GM18498 (cell line): ENCODE measurements at regions not wholly inside any gene's neighbourhood (a gene's known extent, or its start where the extent isn't known, plus 50 kb on each side); places are given as distances from the start of the nearest gene placed in this dataset.

ENCODE experiments used
- ATAC-seq: cut with Tn5 transposase; IDR thresholded peaks from one replicate; pipeline ENCODE4 v1.9.1; 2021; ENCODE audit warnings: mild to moderate bottlenecking, moderate library complexity; ENCODE audit not compliant: unreplicated experiment

DNA sequence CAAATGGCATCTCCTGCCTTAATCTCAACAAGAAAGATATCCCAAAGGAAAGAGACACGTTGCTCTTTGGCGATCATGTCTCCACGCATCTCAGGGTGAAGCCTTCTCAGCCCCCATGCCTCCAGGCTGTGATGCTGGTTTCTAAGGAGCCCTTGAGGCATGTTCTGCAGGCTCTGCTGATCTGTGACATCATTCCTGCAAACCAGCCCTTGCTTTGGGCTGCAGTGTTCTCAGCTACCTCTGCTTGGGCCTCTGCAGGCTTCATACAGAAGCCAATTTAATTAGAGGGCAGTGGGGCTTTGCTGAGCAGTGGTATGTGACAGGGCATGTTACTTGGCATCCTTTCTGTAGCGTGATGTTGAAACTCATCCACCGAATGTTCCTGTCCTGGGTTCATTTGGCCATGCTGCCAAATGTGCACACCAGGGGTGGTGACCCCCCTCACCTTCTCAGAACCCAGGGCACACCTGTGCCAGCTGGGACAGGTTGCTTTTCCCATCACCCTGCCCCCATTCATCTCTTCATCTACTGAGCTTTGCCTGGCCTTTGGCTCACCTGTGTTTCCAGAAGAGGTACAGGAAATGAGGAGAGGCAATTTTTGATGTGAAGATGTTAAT is 230.9 kb downstream of the TEX29 start:
- ATAC-seq, result no peak

DNA sequence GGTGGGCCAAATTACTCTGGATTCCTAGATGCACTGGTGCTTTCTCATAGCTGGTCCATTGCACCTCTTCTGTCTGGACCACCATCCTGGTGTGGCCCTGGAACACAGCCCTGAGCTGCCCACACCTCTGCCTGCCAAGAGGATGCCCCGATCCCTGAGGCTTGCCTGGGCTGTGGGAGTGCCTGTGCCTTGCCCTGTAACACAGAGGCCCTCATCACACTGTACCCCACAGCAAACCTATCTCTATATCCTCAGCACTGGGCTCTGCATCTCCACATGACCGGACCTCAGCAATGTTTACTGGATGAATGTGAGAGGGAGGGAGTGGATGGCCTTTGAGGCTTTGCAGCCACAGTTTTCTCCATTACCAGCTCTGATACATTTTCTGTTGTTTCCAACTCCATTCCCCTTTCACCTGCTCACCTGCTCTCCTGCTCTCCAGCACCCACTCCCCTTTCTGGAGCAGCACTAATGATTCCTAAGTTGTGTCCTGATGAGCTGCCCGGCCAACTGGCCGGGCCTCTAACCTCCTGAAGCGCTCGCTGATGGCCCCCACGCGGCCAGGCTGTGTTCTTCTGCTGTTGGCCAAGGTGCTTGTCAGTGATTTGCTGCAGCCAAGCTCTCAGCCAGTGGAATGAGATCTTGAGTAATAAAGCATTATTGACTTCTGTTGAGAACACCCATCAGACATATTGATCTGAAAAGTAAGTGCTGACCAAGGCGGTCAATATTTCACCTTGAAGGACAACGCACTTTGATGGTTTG is 232.6 kb downstream of the TEX29 start:
- ATAC-seq, result no peak

DNA sequence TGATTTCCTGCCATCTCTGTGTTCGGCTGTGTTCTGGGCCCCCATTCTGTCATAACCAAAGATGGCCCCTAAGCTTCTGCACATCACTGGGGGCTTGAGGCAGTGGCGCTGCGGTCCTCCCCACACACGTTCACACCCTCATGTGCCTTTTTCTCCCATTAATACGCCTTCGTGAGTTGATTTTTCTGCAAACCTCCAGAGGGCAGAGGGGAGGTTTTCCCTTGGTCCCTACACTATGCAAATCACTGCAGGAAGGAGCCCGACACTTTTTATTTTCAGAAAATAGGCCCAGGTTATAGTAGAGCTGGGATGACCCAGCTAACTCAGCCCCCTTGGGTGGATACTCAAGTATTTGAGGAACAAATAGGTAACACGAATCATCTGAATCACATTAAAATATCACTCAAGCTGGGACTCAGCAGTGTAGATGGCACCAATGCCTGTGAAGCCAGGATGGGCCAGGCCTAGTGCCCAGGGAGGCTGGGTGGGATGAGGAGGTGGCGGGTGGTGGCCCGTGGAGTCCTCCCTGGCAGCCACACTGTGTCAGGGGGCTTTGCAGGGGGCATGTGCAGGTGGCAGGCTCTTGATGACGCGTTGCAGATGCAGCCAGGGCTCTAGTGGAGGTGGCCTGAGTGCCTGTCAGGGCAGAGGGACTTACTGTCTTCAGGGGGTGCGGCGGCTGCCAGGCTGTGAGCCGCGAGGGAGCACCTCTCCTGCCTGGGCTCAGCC is 234.3 kb downstream of the TEX29 start:
- no peak for ATAC-seq

DNA sequence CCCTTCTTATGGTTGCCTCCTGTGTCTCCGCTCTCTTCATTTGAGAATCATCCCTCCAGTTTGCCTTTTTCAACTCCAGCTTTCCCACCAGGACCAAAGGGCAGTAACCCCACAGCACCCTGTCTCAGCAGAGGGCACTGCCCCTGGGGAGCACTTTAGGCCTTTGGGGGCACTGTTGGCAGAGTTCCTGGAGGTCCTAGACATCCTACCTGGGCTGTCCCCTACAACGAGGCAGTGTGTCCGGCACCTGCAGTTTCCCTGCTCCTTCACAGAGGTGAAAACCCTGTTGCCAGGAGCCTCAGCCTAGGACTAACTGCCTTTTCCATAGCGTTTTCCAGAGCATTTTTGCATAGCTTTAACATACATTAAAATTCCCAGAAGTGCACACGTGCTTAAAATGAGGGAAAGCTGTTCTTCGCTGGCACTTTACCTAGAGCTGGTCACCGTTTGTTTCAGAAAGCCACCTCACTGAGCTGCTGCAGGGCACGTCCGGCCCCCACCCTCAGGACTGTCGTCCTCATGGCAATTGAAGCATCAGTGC is 234.9 kb downstream of the TEX29 start:
- ATAC-seq, result no peak

DNA sequence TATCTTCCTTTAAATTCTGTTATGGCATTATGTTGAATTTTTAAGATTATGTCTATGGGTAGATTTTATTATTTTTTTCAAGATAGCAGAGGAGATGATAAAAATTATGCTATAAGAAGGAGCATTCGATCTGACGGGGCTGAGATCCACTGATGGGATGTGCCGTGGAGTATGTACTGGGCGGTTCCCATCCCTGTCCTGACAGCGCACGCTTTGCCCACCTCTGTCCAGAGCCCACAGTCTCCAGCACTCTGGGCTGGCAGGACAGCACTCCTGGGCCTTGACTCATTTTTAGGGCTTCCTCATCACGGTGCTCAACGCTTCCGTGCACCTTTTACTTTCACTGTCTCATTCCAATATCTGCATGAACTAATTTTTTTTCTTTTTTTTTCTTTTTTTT is 235.5 kb downstream of the TEX29 start:
- ATAC-seq, result no peak

DNA sequence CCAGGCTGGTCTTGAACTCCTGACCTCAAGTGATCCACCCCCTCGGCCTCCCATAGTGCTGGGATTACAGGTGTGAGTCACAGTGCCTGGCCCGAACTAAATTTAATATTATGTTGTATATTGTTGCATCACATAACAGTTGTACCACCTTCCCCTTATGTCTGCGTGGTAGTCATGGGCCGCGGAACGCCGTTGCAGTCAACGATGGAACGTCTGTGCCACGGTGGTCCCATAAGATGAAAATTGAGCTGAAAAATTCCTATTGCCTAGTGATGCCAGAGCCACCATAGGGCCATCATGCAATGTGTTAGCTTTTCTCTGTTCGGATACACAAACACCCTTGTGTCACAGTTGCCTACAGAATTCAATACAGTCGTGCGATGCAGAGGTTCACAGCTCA is 236.1 kb downstream of the TEX29 start:
- ATAC-seq, result no peak

DNA sequence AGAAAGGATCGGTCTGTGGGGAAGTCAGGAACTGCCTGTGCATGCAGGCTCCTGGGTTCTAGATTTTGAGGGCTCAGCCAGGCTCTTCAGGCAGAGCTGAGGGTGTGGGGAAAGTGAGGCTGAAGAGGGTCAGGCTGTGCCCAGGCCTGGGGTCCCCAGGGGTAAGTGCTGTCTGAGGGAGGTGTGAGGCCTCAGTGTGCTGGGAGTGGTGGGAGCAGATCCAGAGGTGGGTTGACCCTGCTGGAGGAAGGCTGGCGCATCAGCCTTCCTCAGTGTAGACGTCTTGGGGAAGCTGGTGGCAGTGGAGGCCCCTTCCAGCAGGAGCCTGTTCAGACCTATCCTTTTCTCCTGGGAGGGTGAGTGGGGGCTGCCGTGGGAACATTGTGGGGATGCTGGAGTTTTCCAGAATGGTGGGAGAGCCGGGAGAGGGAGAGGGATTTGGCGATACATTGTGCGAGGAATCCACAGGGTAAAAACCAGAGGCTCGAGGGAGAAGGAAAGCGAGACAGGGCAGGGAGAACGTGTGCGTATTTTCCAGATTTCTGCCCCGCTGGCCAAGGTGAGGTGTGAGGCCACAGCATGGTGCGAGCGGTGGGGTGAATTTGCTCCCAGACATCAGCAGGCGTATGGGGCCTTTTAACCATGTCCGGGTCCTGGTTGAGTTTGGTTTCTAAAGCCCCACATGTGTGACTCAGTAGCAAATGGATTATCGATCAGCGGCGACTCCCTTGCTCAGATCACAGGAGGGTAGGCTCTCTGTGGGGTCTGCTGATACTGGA is 237.7 kb downstream of the TEX29 start:
- ATAC-seq, result no peak

DNA sequence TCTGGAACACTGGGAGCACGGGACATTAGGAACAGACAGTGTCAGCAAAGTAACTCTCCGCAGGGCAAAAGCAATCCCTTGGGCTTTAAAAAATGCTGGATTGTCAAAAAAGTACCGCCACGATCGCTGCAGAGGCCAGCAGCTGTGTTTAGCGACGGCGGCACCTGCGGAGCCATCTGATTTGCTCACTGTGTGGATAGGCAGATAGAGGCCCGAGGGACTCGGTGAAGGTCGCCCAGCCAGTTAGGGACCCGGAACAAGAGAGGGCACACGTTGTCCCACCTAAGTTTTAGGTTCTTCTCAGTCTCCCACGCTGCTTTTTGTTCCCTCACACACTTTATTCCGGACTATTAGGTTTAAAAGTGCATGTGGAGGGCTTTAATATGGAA is 238.3 kb downstream of the TEX29 start:
- ATAC-seq, result no peak

DNA sequence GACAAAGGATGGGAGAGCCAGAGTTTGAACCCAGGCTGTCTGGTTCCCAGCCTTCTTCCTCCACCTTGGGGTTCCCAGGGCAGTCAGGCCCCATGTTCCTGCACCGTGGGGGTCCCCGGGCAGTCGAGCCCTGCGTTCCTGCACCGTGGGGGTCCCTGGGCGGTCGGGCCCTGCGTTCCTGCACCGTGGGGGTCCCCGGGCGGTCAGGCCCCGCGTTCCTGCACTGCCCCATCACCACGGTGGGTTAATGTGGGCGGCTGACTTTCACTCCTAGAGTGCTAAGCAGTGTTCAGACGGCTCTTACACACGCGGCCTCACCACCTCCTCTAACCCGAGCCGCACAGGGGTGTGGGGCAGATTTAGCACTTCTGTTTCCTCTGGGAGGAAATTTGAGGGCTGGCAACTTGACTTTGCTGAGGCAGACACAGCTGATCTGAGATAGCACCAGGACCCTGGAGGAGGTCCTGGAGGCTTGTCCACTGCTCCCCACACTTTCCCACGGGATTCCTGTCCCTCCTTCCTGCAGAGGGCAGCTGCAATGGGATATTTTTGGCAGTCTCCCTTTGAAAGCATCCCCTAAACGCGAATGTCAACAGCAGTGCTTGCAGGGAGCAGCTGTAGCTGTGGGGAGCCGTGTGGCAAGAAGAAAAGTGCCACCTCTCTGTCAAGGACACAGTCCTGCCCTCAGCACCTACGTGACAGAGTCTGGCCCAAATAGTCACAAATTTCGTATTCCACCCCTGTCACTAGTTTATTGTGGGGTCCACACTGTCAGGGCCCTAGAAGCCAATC is 239.4 kb downstream of the TEX29 start:
- ATAC-seq, result no peak

DNA sequence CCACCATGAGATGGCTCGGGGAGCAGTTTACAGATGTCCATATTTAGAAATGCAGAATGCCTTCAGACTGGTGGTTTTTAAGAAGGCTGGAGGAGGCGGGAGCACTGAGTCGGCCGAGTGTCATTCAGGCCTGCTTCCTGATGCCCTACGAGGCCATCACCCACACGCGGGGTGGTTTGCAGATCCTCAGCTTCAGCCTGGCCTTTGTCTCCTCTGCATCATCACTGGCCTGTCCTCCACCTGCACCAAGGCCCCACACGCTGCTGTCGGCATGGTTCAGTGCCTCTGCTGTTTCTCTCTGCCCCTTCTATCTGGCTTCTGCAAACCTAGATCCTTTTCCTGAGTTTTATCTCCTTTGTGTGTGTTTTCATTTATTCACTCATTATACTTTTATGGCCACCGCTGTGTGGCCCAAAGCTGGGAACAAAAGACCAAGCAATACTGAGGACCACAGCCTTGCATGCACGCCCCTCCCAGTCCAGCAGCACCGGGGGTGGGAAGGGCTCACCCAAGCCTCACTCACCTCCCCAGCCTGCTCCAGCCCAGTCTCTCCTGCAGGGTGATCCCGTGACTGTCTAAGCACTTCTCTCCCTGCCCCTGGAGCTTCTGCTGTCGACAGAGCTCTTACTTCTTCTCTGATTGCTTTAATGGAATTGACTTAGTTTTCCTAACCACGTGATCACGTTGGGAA is 240.8 kb downstream of the TEX29 start:
- no peak for ATAC-seq

DNA sequence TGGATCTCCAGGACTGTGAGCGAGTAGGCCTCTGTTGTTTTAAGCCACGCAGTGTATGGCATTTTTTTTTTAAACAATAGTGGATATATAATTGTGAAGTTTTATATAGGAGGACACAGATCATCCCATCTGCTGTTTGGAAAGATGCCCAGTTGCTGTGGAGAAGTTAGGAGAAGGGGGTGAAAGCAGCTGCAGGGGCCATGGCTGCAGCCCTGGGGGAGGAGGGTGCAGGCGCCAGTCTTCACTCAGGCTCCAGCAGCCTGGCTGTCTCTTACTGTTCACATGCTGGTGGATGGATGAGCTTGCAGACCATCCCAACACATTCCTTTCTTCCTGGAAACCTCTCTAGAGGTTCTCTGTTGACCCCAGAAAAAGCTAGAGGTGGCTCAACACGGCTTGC is 242.3 kb downstream of the TEX29 start:
- no peak for ATAC-seq

DNA sequence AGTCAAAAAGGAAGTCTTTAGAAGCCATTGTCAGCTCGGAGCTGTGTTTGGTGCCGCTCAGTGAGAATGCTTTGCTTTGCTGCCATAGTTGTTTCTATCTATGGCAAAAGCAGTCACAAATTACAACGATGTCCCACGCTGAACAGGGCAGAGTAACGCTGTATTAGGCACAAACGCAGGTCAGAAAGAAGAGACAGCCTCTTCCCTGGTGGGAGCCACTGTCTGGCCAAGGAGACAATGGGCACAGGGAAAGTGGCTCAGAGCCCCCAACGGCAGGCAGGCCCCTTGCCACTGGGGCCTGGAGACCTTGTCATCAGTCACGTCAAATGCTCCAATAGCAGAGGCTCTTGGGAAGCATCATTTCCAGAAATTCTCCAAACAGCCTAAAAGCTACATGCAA is 244.2 kb downstream of the TEX29 start:
- no peak for ATAC-seq

DNA sequence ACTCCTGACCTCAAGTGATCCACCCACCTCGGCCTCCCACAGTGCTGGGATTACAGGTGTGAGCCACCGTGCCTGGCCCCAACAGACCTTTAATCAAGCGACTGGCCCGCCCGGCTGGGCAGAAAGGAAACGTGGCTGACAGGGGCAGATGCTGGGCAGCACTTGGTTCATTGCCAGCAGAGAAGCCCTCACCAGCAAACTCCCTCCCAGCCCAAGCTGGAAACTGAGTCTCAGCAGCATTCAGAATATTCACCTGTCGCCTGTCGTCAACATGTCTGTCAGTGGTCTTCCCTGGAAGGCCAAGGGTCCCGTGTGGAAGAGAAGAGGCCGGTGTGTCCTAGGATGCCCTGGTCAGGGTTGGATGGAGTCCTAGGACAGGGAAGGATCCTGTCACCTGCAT is 245.0 kb downstream of the TEX29 start:
- no peak for ATAC-seq

DNA sequence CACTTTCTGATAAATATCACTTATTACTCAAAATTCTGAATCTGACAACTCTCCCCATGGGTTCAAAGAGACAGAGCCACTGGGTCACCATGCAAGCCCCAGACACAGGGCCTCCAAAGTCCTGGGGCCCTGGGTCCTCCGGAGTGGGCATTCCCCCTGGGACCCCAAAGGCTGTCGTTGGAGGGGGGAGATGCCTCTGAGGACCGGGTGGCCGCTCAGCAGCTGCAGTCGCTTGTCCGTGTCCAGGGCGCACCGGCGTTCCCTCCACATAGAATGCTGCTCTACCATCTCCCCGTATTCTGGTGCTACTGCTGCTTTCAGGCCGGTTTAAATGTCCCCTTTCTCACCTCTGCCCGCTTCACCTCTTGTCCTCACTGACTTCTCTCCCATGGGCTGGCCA is 246.1 kb downstream of the TEX29 start:
- ATAC-seq, result no peak

DNA sequence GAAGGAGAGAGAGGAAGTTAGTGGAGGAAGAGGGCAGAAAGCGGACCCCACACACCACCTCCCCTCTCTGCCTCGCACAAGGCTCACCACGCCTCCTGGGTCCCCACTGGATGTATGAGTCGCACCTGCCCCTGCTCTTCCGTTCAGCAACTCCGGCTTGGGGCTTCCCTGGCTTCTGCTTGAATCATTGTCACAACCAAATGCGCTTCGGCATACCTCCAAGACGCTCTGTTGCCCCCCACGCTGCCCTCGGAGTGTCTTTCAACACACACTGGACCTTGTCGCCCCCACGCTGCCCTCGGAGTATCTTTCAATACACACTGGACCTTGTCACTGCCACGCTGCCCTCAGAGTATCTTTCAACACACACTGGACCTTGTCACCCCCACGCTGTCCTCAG is 247.2 kb downstream of the TEX29 start:
- ATAC-seq, result no peak

DNA sequence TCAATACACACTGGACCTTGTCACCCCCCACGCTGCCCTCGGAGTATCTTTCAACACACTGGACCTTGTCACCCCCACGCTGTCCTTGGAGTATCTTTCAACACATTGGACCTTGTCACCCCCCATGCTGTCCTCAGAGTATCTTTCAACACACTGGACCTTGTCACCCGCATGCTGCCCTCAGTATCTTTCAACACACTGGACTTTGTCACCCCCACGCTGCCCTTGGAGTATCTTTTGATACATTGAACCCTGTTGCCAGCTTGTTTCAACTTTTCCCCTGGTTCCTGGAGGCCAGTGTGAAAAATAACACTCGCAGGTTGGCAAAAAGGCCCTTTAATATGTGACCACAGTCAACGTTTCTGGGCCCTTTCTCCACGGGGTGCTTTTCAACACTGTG is 247.8 kb downstream of the TEX29 start:
- ATAC-seq, result no peak

DNA sequence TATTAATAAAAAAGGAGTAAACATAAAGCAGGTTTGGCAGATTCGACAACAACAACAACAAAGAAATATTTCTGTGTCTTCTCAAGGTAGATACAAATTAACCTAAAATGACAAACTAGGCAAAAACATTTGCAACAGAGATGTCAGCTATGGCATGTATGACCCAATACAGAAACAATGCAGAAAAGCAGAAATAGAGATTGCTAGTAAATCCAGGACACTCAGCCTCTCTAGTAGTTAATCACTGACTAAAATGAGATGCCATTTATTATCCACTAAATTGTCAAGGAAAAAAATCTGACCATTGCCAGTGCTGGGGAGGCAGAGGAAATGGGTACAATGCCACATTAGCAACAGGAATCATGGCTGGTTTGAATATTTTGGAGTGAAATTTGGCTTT is 250.5 kb downstream of the TEX29 start:
- no peak for ATAC-seq

DNA sequence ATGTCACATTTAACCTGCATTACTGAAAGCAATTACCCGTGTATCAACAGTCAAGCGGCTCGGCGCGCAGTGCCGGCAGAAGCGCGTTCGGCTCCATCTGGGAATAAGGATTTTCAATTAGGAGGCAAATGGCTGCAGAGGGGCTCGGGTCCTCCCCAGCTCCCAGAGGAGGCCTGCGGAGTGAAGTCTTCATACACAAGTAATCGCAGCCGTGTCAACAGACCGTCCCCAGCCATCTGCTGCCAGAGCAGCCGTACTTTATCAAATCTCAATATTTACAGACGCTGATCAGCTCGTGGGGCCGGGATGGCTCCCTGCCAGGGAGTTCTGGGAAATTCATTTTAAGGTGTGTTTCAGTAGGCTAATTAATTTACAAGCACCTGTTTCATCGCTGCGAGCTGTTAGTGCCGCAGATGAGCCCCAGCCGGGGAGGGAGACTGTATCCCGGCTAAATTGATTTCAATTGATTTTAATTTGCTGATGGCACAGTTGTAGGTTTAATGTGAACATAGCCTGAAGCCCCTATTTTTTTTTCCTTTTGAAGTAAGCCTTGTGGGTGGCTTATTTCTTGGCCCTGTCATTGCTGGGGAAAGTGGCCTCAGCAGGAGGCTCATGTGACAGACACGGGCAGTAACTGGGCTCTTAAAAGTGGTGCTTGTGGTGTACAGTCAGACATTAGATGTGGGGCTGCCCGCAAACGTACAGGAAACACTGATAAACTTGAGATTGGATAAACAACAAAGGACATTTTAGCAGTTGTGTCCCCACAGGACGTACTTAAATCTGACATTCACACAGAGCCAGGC is 252.7 kb downstream of the TEX29 start:
- ATAC-seq, result no peak

DNA sequence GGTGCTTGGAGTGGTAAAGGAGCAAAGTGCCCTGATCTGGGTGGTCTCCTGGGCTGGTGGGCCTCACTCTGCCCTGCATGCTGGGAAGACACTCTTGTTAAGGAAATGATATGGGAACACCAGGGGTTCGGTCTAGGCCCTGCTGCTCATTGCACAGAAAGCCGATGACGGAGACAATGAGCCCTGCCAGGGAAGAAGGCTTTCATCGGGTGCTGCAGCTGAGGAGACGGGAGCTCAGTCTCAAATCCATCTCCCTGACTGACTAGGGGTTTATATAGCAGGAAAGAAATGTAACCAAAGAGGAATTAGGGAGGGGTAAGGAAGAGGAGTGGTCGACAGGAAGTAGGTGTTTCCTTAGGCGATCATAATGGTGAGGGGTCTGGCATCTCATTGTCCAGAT is 253.4 kb downstream of the TEX29 start:
- ATAC-seq, result no peak
